Testis (tissue), 2 donors: ENCODE measurements at regions not wholly inside any gene's neighbourhood (a gene's known extent, or its start where the extent isn't known, plus 50 kb on each side); places are given as distances from the start of the nearest gene placed in this dataset.

Experiments
- CTCF ChIP-seq, 3 experiments: fragments of 450-650 bp in 2 of 3; fragments of 200-600 bp in 1 of 3; sonication (generic) in 1 of 3; IDR thresholded peaks; one replicate each; pipeline ENCODE4 v1.5.1; 2016 to 2019; ENCODE audit warnings: antibody characterized with exemption in 3 of 3, mild to moderate bottlenecking in 2 of 3, moderate library complexity in 1 of 3
- POLR2A ChIP-seq: fragments of 450-650 bp; IDR thresholded peaks from one replicate; pipeline ENCODE4 v1.6.1; 2017; ENCODE audit warnings: antibody characterized with exemption, mild to moderate bottlenecking, moderate library complexity

GRCh38 chr6:91088515-91088914 is 501.6 kb upstream of the MAP3K7 start:
- TF ChIP-seq CTCF (IDR thresholded peaks at IDR 0.05) (no peak), POLR2A (no peak)
